ENCODE measurements at regions not wholly inside any gene's neighbourhood (a gene's known extent, or its start where the extent isn't known, plus 50 kb on each side); places are given as distances from the start of the nearest gene placed in this dataset.

GRCh38 chr2:187774551-187775071, 220.4 kb upstream of the TFPI start:
- no peak overlapping the region for H3K14ac ChIP-seq (ENCODE audit: insufficient read length)
- no peak overlapping the region for H3K4me3 ChIP-seq (ENCODE audit: extremely low read depth in 1 of 4, insufficient read depth in 2 of 4, low read depth in 3 of 4, low read length in 4 of 4)
- no peak overlapping the region for H2BK5ac ChIP-seq (ENCODE audit: low read depth, low read length)
- H3K56ac ChIP-seq (replicated peaks; ENCODE audit: insufficient read length, low read depth, low read length) = no peak overlapping the region
- DNase-seq (ENCODE audit: low read depth in 1 of 2, low spot score in 2 of 2) (no peak), FAIRE-seq (no peak)
- H3K4ac ChIP-seq (replicated peaks; ENCODE audit: insufficient read length, low read depth, low read length) = no peak overlapping the region
- no peak overlapping the region for H3K18ac ChIP-seq (ENCODE audit: extremely low read depth, low read length)
- H3K23ac ChIP-seq (ENCODE audit: insufficient read length) = no peak overlapping the region
- H3K4me1 ChIP-seq (replicated peaks in 1 of 4; ENCODE audit: control insufficient read depth in 3 of 4, insufficient read depth in 4 of 4, low read length in 3 of 4) = no peaks in the 10 kb centered on the region
- TF ChIP-seq GTF2F1 (IDR thresholded peaks at IDR 0.05; ENCODE audit: borderline replicate concordance, low read depth, low read length) = no peak
- no peak for TF ChIP-seq SIX5 (IDR thresholded peaks at IDR 0.05; ENCODE audit: low read depth, low read length)
- no peak for TF ChIP-seq NRF1 (IDR thresholded peaks at IDR 0.05; ENCODE audit: low read depth, low read length)
- no peak for TF ChIP-seq JUN (IDR thresholded peaks at IDR 0.05; ENCODE audit: low read depth, low read length)
- no peak for TF ChIP-seq KDM5A (IDR thresholded peaks at IDR 0.05; ENCODE audit: low read length)
- TF ChIP-seq NANOG (IDR thresholded peaks at IDR 0.05; ENCODE audit: insufficient read depth, low read depth, low read length, poor library complexity, severe bottlenecking) = no peak
- no peak overlapping the region for H4K91ac ChIP-seq (replicated peaks; ENCODE audit: insufficient read length, low read length)
- no peak overlapping the region for H4K8ac ChIP-seq (ENCODE audit: extremely low read depth, insufficient read depth, low read length)
- POLR2A ChIA-PET (ENCODE audit: partially characterized antibody) = no interaction called here
- H3K4me2 ChIP-seq (ENCODE audit: insufficient read depth in 1 of 2, low read depth in 2 of 2, low read length in 2 of 2) = no peak overlapping the region
- no peak overlapping the region for H2BK120ac ChIP-seq (replicated peaks; ENCODE audit: low read depth, low read length)
- H3K79me2 ChIP-seq (ENCODE audit: control insufficient read depth in 1 of 2, insufficient read depth in 2 of 2, low read length in 2 of 2) = no peaks in the 10 kb centered on the region
- no peak overlapping the region for H2BK15ac ChIP-seq (ENCODE audit: low read length)
- H2BK20ac ChIP-seq (ENCODE audit: low read length) = no peak overlapping the region
- no peaks in the 10 kb centered on the region for H3K9me3 ChIP-seq (ENCODE audit: insufficient read depth in 2 of 2, low read depth in 1 of 2, low read length in 1 of 2)
- H2AK5ac ChIP-seq (ENCODE audit: low read depth, low read length) = no peak overlapping the region
- H3K27ac ChIP-seq (ENCODE audit: low read depth, low read length) = no peak overlapping the region
- CTCF ChIA-PET (ENCODE audit: partially characterized antibody) = no interaction called here
- no peaks in the 10 kb centered on the region for H3K36me3 ChIP-seq (ENCODE audit: control insufficient read depth in 2 of 4, insufficient read depth in 4 of 4, low read length in 3 of 4)
- H3K9ac ChIP-seq (replicated peaks in 1 of 4; ENCODE audit: extremely low read depth in 1 of 4, low read depth in 3 of 4, low read length in 3 of 4) = no peak overlapping the region
- H3K79me1 ChIP-seq (ENCODE audit: low read depth, low read length) = no peaks in the 10 kb centered on the region
- H4K20me1 ChIP-seq (replicated peaks in 1 of 2; ENCODE audit: control insufficient read depth in 1 of 2, insufficient read depth in 2 of 2, low read length in 2 of 2) = no peaks in the 10 kb centered on the region
- H3K27me3 ChIP-seq (replicated peaks in 1 of 4; ENCODE audit: control insufficient read depth in 3 of 4, extremely low read depth in 1 of 4, insufficient read depth in 3 of 4, low read length in 3 of 4) = no peaks in the 10 kb centered on the region
- H2BK12ac ChIP-seq (ENCODE audit: low read depth, low read length) = no peak overlapping the region
- no peaks in the 10 kb centered on the region for H3K23me2 ChIP-seq (ENCODE audit: low read depth, low read length)
- H2AFZ ChIP-seq (ENCODE audit: low read length) = no peak overlapping the region
- 95% methylated on average over 1 of the region's 1 CpG; no CpG with 5 or more reads in 1 of the 2 experiments for WGBS, 2 experiments (ENCODE audit: extremely low coverage in 1 of 2, insufficient coverage in 1 of 2, insufficient read length in 1 of 2, insufficient replicate concordance in 2 of 2, low coverage in 1 of 2, low lambda C conversion rate in 2 of 2, missing lambda C conversion rate in 1 of 2)
- H4K5ac ChIP-seq (ENCODE audit: insufficient read length, low read depth, low read length) = no peak overlapping the region

Data from H1 (cell line).